Tibial nerve (tissue), 4 donors: ENCODE measurements at regions not wholly inside any gene's neighbourhood (a gene's known extent, or its start where the extent isn't known, plus 50 kb on each side); places are given as distances from the start of the nearest gene placed in this dataset.

ENCODE experiments used
- DNase-seq, 2 donors: peaks; one replicate each; pipeline ENCODE4 v3.0.0-alpha.2; 2019; ENCODE audit warnings: low spot score in 2 of 2
- H3K27ac ChIP-seq, 4 donors: fragments of 200-600 bp; sonication (generic) in 3 of 4; one replicate each; pipeline ENCODE4 v1.5.1; 2017 to 2019; ENCODE audit warnings: mild to moderate bottlenecking in 1 of 4
- H3K27me3 ChIP-seq, 2 donors: fragments of 200-600 bp; sonication (generic) in 1 of 2; one replicate each; pipeline versions ENCODE4 v1.5.1 to v1.6.0; 2017 to 2019
- H3K36me3 ChIP-seq, 3 donors: fragments of 200-600 bp; sonication (generic); one replicate each; pipeline ENCODE4 v1.5.1; 2018 to 2019
- H3K4me1 ChIP-seq, 4 donors: fragments of 200-600 bp; sonication (generic) in 3 of 4; one replicate each; pipeline ENCODE4 v1.5.1; 2017 to 2019
- H3K4me3 ChIP-seq, 4 donors: fragments of 200-600 bp; sonication (generic) in 3 of 4; one replicate each; pipeline ENCODE4 v1.5.1; 2017 to 2019; ENCODE audit warnings: mild to moderate bottlenecking in 1 of 4, moderate library complexity in 1 of 4
- H3K9me3 ChIP-seq, 4 donors: fragments of 200-600 bp; sonication (generic) in 3 of 4; one replicate each; pipeline ENCODE4 v1.5.1; 2017 to 2019
- CTCF ChIP-seq, 5 experiments: fragments of 200-600 bp in 3 of 5; fragments of 450-650 bp in 2 of 5; sonication (generic) in 3 of 5; IDR thresholded peaks; one replicate each; pipeline ENCODE4 v1.5.1; 2016 to 2019; ENCODE audit warnings: antibody characterized with exemption in 5 of 5, mild to moderate bottlenecking in 3 of 5, moderate library complexity in 2 of 5
- EP300 ChIP-seq, 2 donors: sonication (generic); formaldehyde crosslinking; IDR thresholded peaks; one replicate each; pipeline ENCODE4 v1.6.1; 2017; ENCODE audit warnings: antibody characterized with exemption in 2 of 2, mild to moderate bottlenecking in 1 of 2
- POLR2A ChIP-seq, 2 donors: fragments of 450-650 bp; IDR thresholded peaks; one replicate each; pipeline ENCODE4 v1.6.1; 2017; ENCODE audit warnings: antibody characterized with exemption in 2 of 2, mild to moderate bottlenecking in 2 of 2, moderate library complexity in 2 of 2
- WGBS, 2 donors: methylation state at CpG; one replicate each; pipeline ENCODE4 v1.1.5; 2018; 5-methylcytosine and 5-hydroxymethylcytosine counted together

DNA sequence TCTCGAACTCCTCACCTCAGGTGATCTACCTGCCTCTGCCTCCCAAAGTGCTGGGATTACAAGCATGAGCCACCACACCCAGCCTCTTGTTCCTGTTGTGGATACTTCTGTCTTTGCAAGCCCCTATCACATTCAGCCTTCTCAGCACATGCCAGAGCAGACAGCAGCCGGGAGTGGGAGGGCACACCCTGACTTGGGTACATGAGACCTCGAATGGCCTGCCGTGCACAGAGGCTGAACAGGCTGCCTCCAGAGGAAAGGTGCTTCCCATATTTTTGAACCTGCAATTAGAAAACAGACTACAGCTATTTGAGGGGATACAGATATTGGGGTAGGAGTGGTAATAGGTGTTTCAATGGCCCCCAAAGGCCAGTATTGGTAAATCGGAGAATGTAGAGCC, 307.3 kb upstream of the DIO3 start:
- no peak overlapping the region for H3K4me3 ChIP-seq
- DNase-seq = no peak
- no peak overlapping the region for H3K27ac ChIP-seq
- peaks cover 0 to 3% (median 0%) of the 10 kb centered on the region in 4 donors for H3K4me1 ChIP-seq
- no peak for TF ChIP-seq CTCF (IDR thresholded peaks at IDR 0.05)
- TF ChIP-seq POLR2A (IDR thresholded peaks at IDR 0.05) = no peak
- TF ChIP-seq EP300 (IDR thresholded peaks at IDR 0.05) = no peak
- WGBS, 2 donors = 88 to 94% methylated on average over 5 of the region's 5 CpGs
- no peaks in the 10 kb centered on the region for H3K27me3 ChIP-seq
- H3K36me3 ChIP-seq = no peaks in the 10 kb centered on the region
- no peaks in the 10 kb centered on the region for H3K9me3 ChIP-seq

DNA sequence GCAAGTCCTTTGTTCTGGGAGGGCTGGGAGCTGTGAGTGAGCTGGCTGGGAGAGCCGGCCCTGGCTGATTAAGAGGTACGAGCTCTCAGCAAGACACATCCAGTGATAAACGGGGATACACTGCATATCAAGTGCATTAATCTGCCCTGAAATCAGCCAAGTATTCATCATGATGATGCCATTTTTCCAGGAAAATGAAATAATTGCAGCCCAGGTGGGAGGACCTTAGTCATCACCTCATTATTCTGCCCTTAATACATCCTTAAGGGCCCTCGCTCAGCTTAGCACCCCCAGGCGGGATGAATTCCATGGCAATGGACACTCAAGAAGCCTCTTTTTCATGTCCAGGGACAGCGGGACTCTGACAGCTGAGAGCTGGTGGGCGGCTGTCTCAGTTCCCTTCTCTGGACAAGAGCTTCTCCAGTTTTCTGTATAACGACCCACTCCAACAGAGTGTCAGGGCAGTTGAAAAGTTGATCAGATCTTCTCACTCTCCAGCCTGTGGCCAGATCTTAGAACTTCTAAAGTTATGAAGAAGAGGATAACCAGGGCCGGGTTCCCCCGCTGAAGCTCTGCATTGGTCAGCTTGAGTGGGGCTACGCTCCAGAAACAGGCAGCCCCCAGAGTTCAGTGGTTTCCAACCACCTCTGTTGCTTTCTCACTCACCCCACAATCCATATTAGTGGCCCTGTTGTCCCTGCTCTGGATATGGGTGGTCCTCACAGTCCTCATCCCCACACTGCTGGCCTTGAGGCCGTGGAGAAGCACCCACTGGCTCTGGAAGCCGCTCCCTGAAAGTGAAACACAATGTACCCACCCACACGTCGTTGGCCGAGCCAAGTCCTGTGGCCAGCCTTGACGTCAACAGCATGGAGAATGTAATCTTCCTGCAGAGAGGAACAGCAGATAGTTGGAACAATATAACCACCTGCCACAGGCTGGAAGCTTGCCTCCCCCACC, 306.2 kb upstream of the DIO3 start:
- Histone ChIP-seq H3K4me1 (peaks cover 0 to 3% (median 0%) of the 10 kb centered on the region in 4 donors), H3K9me3 (no peaks in the 10 kb centered on the region), H3K36me3 (no peaks in the 10 kb centered on the region), H3K4me3 (no peak overlapping the region), H3K27me3 (no peaks in the 10 kb centered on the region), H3K27ac (peak overlapping the region in 1 of 4 donors; percentile 8)
- WGBS, 2 donors = 54 to 59% methylated on average over 17 of the region's 17 CpGs
- no peak for DNase-seq
- TF ChIP-seq POLR2A (IDR thresholded peaks at IDR 0.05) (no peak), CTCF (IDR thresholded peaks at IDR 0.05) (no peak)

DNA sequence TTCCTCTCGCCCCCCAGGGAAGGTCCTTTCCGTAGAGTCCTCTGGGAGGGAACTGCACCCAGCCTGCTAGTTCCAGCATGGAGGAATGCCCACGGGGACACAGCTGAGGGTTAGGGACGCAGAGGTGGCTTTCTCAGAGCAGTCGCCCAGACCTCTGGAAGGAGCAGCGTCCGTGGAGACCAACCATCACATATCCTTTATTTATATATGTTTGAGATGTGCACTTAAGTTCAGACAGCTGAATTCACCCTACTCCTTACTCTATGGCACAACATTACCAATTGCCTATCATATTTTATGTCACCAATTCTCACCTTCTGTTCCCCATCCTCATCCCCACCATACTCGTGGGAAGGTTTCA, 305.6 kb upstream of the DIO3 start:
- Histone ChIP-seq H3K4me3 (no peak overlapping the region), H3K4me1 (peaks cover 0 to 3% (median 0%) of the 10 kb centered on the region in 4 donors), H3K27me3 (no peaks in the 10 kb centered on the region), H3K9me3 (no peaks in the 10 kb centered on the region), H3K36me3 (no peaks in the 10 kb centered on the region), H3K27ac (no peak overlapping the region)
- no peak for TF ChIP-seq POLR2A (IDR thresholded peaks at IDR 0.05)
- no peak for TF ChIP-seq EP300 (IDR thresholded peaks at IDR 0.05)
- no peak for TF ChIP-seq CTCF (IDR thresholded peaks at IDR 0.05)
- WGBS, 2 donors = 82 to 88% methylated on average over 8 of the region's 8 CpGs
- no peak for DNase-seq

DNA sequence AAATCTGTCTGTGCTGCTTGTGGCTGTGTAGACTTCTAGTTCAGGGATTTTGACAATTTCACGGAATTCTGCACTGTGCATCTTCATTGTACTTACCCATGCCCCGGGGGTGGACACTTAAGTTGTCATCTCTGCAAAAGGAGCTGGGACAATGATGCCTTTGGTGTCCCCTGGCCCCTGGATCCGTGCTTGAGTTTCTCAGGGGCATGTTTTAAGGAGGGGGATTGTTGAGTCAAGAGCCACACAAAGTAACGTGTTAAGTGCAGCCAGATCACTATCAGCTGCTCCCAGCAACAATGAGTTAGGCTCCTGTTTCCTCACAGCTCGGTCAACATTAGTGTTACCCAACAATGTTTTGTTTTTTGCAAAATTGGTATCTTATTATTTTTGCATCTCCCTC, 305.0 kb upstream of the DIO3 start:
- H3K27ac ChIP-seq = no peak overlapping the region
- DNase-seq = no peak
- peaks cover 0 to 3% (median 0%) of the 10 kb centered on the region in 4 donors for H3K4me1 ChIP-seq
- 37 to 40% methylated on average over 5 of the region's 5 CpGs for WGBS, 2 donors
- TF ChIP-seq CTCF (IDR thresholded peaks at IDR 0.05) (no peak), EP300 (IDR thresholded peaks at IDR 0.05) (no peak), POLR2A (IDR thresholded peaks at IDR 0.05) (no peak)
- no peaks in the 10 kb centered on the region for H3K9me3 ChIP-seq
- no peaks in the 10 kb centered on the region for H3K36me3 ChIP-seq
- H3K4me3 ChIP-seq = no peak overlapping the region
- no peaks in the 10 kb centered on the region for H3K27me3 ChIP-seq

- no peak for TF ChIP-seq CTCF (IDR thresholded peaks at IDR 0.05)
- no peak for TF ChIP-seq POLR2A (IDR thresholded peaks at IDR 0.05)
- TF ChIP-seq EP300 (IDR thresholded peaks at IDR 0.05) = no peak
- DNase-seq = no peak
- Histone ChIP-seq H3K27me3 (no peaks in the 10 kb centered on the region), H3K9me3 (peaks cover 0 to 11% (median 0%) of the 10 kb centered on the region in 4 donors), H3K4me1 (peaks cover 0 to 3% (median 0%) of the 10 kb centered on the region in 4 donors), H3K36me3 (no peaks in the 10 kb centered on the region), H3K4me3 (no peak overlapping the region), H3K27ac (no peak overlapping the region)
- 75 to 83% methylated on average over 6 of the region's 6 CpGs for WGBS, 2 donors
Measured at GRCh38 chr14:101257551-101257950, 303.7 kb upstream of the DIO3 start.
